IPS-18a (cell line): ENCODE measurements at regions not wholly inside any gene's neighbourhood (a gene's known extent, or its start where the extent isn't known, plus 50 kb on each side); places are given as distances from the start of the nearest gene placed in this dataset.
A peak's percentile ranks its signal among the peaks of the same experiment; 100 is the strongest.

Experiments used
- H3K27ac ChIP-seq: one replicate; pipeline ENCODE4 v1.5.1; 2013; ENCODE audit warnings: low read length
- H3K27me3 ChIP-seq: one replicate; pipeline ENCODE4 v1.6.1; 2013; ENCODE audit warnings: mild to moderate bottlenecking, low read length; ENCODE audit not compliant: control insufficient read depth, insufficient read depth
- H3K36me3 ChIP-seq: one replicate; pipeline ENCODE4 v1.6.1; 2013; ENCODE audit warnings: low read depth, low read length; ENCODE audit not compliant: control insufficient read depth
- H3K4me1 ChIP-seq: one replicate; pipeline ENCODE4 v1.6.1; 2013; ENCODE audit warnings: low read depth, low read length; ENCODE audit not compliant: control insufficient read depth
- H3K4me3 ChIP-seq: one replicate; pipeline ENCODE4 v1.5.1; 2013; ENCODE audit warnings: low read length
- H3K9ac ChIP-seq: one replicate; pipeline ENCODE4 v1.6.1; 2013; ENCODE audit warnings: mild to moderate bottlenecking, low read length, moderate library complexity
- H3K9me3 ChIP-seq: one replicate; pipeline ENCODE4 v1.6.1; 2013; ENCODE audit warnings: low read depth, low read length; ENCODE audit not compliant: control insufficient read depth

- Histone ChIP-seq H3K4me3 (no peak overlapping the region), H3K4me1 (no peaks in the 10 kb centered on the region), H3K36me3 (peaks cover 6% of the 10 kb centered on the region)
These were observed 56.1 kb downstream of the KCNRG start for GRCh38 chr13:50071379-50071778.

GRCh38 chr13:50072676-50073075, 57.4 kb downstream of the KCNRG start:
- Histone ChIP-seq H3K36me3 (no peaks in the 10 kb centered on the region), H3K9me3 (no peaks in the 10 kb centered on the region), H3K4me1 (no peaks in the 10 kb centered on the region), H3K4me3 (no peak overlapping the region), H3K27ac (no peak overlapping the region), H3K27me3 (no peaks in the 10 kb centered on the region), H3K9ac (no peak overlapping the region)

More at GRCh38 chr13:50071379-50071778, 56.1 kb downstream of the KCNRG start:
- no peaks in the 10 kb centered on the region for H3K27me3 ChIP-seq
- no peak overlapping the region for H3K27ac ChIP-seq
- H3K9ac ChIP-seq: no peak overlapping the region
- no peaks in the 10 kb centered on the region for H3K9me3 ChIP-seq

- Histone ChIP-seq H3K9me3 (no peaks in the 10 kb centered on the region), H3K27ac (no peak overlapping the region), H3K36me3 (no peaks in the 10 kb centered on the region), H3K4me3 (no peak overlapping the region), H3K9ac (no peak overlapping the region), H3K4me1 (peaks cover 5% of the 10 kb centered on the region), H3K27me3 (peaks cover 1% of the 10 kb centered on the region)
These were observed 58.1 kb downstream of the KCNRG start for GRCh38 chr13:50073340-50073739.

GRCh38 chr13:50074843-50075242, 59.6 kb downstream of the KCNRG start:
- no peak overlapping the region for H3K4me3 ChIP-seq
- no peak overlapping the region for H3K9ac ChIP-seq
- H3K9me3 ChIP-seq: no peaks in the 10 kb centered on the region
- H3K27ac ChIP-seq: no peak overlapping the region
- no peaks in the 10 kb centered on the region for H3K36me3 ChIP-seq
- peaks cover 20% of the 10 kb centered on the region for H3K4me1 ChIP-seq
- peaks cover 16% of the 10 kb centered on the region for H3K27me3 ChIP-seq

GRCh38 chr13:50075619-50076097, 60.4 kb downstream of the KCNRG start:
- no peak overlapping the region for H3K9ac ChIP-seq
- H3K4me3 ChIP-seq: no peak overlapping the region
- peaks cover 23% of the 10 kb centered on the region for H3K4me1 ChIP-seq
- H3K9me3 ChIP-seq: no peaks in the 10 kb centered on the region
- H3K27ac ChIP-seq: no peak overlapping the region
- no peaks in the 10 kb centered on the region for H3K36me3 ChIP-seq
- peaks cover 24% of the 10 kb centered on the region for H3K27me3 ChIP-seq

- Histone ChIP-seq H3K9ac (no peak overlapping the region), H3K9me3 (no peaks in the 10 kb centered on the region), H3K27me3 (peaks cover 25% of the 10 kb centered on the region), H3K4me1 (peaks cover 23% of the 10 kb centered on the region), H3K4me3 (no peak overlapping the region), H3K36me3 (no peaks in the 10 kb centered on the region), H3K27ac (no peak overlapping the region)
These were observed 62.2 kb downstream of the KCNRG start for GRCh38 chr13:50077431-50077830.

GRCh38 chr13:50078231-50078894, 63.1 kb downstream of the KCNRG start:
- H3K27me3 ChIP-seq: peaks cover 25% of the 10 kb centered on the region
- no peak overlapping the region for H3K9ac ChIP-seq
- no peaks in the 10 kb centered on the region for H3K36me3 ChIP-seq
- no peak overlapping the region for H3K27ac ChIP-seq
- no peaks in the 10 kb centered on the region for H3K9me3 ChIP-seq
- H3K4me3 ChIP-seq: no peak overlapping the region
- H3K4me1 ChIP-seq: peaks cover 27% of the 10 kb centered on the region

- Histone ChIP-seq H3K4me1 (peaks cover 27% of the 10 kb centered on the region), H3K9ac (peak overlapping the region; percentile 94), H3K9me3 (no peaks in the 10 kb centered on the region), H3K27ac (no peak overlapping the region), H3K27me3 (peaks cover 25% of the 10 kb centered on the region), H3K36me3 (no peaks in the 10 kb centered on the region), H3K4me3 (peak overlapping the region; percentile 79)
These were observed 63.8 kb downstream of the KCNRG start for GRCh38 chr13:50078895-50079654.

GRCh38 chr13:50079655-50080202, 64.5 kb downstream of the KCNRG start:
- H3K36me3 ChIP-seq: no peaks in the 10 kb centered on the region
- H3K9ac ChIP-seq: peak overlapping the region; percentile 94
- no peak overlapping the region for H3K27ac ChIP-seq
- H3K9me3 ChIP-seq: no peaks in the 10 kb centered on the region
- H3K4me1 ChIP-seq: peaks cover 27% of the 10 kb centered on the region
- peak overlapping the region; percentile 79 for H3K4me3 ChIP-seq
- H3K27me3 ChIP-seq: peaks cover 25% of the 10 kb centered on the region

GRCh38 chr13:50080203-50080910, 65.1 kb downstream of the KCNRG start:
- H3K27ac ChIP-seq: no peak overlapping the region
- peak overlapping the region; percentile 79 for H3K4me3 ChIP-seq
- H3K36me3 ChIP-seq: no peaks in the 10 kb centered on the region
- peak overlapping the region; percentile 94 for H3K9ac ChIP-seq
- peaks cover 25% of the 10 kb centered on the region for H3K27me3 ChIP-seq
- no peaks in the 10 kb centered on the region for H3K9me3 ChIP-seq
- H3K4me1 ChIP-seq: peaks cover 31% of the 10 kb centered on the region
